Osteoblast (primary cell): ENCODE measurements at regions not wholly inside any gene's neighbourhood (a gene's known extent, or its start where the extent isn't known, plus 50 kb on each side); places are given as distances from the start of the nearest gene placed in this dataset.

Experiments used
- DNase-seq: peaks from one replicate; pipeline ENCODE4 v3.0.0; 2011; ENCODE audit warnings: low spot score, mixed read lengths; ENCODE audit not compliant: insufficient read length; ENCODE audit errors: missing footprints
- H2AFZ ChIP-seq: 2 replicates; pipeline ENCODE4 v1.6.0; 2011; ENCODE audit warnings: mild to moderate bottlenecking, low read length
- H3K27ac ChIP-seq: 2 replicates; pipeline ENCODE4 v1.5.1; 2011; ENCODE audit warnings: mild to moderate bottlenecking, low read depth, low read length, moderate library complexity
- H3K27me3 ChIP-seq: 2 replicates; pipeline ENCODE4 v1.6.0; 2012; ENCODE audit warnings: mild to moderate bottlenecking, control low read depth, inconsistent platforms, low read length, moderate library complexity; ENCODE audit not compliant: insufficient read depth
- H3K36me3 ChIP-seq: 2 replicates; pipeline ENCODE4 v1.5.1; 2011; ENCODE audit warnings: mild to moderate bottlenecking, low read length, control low read depth, moderate library complexity; ENCODE audit not compliant: insufficient read depth
- H3K4me1 ChIP-seq: 2 replicates; pipeline ENCODE4 v1.5.1; 2011; ENCODE audit warnings: mild to moderate bottlenecking, low read length, control low read depth, moderate library complexity; ENCODE audit not compliant: insufficient read depth
- H3K4me2 ChIP-seq: 2 replicates; pipeline ENCODE4 v1.6.0; 2011; ENCODE audit warnings: mild to moderate bottlenecking, low read length; ENCODE audit not compliant: insufficient read depth
- H3K4me3 ChIP-seq: fragments of 200-600 bp; sonication (generic); 3 replicates; pipeline ENCODE4 v1.5.1; 2012; ENCODE audit warnings: mild to moderate bottlenecking, low read length, inconsistent platforms; ENCODE audit not compliant: insufficient read depth
- H3K79me2 ChIP-seq: 2 replicates; pipeline ENCODE4 v1.6.0; 2012; ENCODE audit warnings: mild to moderate bottlenecking, low read length, control low read depth, inconsistent platforms; ENCODE audit not compliant: insufficient read depth
- H3K9me3 ChIP-seq: 2 replicates; pipeline ENCODE4 v1.5.1; 2011; ENCODE audit warnings: low read depth, low read length, control low read depth
- H4K20me1 ChIP-seq: 2 replicates; pipeline ENCODE4 v1.6.0; 2012; ENCODE audit warnings: mild to moderate bottlenecking, low read length, control low read depth; ENCODE audit not compliant: insufficient read depth
- TF ChIP-seq, protein P1 (sequence below): IDR thresholded peaks from 2 replicates; pipeline ENCODE4 v1.5.1; 2011; ENCODE audit warnings: mild to moderate bottlenecking, low read depth, low read length, moderate library complexity; ENCODE audit errors: extremely low read depth

DNA sequence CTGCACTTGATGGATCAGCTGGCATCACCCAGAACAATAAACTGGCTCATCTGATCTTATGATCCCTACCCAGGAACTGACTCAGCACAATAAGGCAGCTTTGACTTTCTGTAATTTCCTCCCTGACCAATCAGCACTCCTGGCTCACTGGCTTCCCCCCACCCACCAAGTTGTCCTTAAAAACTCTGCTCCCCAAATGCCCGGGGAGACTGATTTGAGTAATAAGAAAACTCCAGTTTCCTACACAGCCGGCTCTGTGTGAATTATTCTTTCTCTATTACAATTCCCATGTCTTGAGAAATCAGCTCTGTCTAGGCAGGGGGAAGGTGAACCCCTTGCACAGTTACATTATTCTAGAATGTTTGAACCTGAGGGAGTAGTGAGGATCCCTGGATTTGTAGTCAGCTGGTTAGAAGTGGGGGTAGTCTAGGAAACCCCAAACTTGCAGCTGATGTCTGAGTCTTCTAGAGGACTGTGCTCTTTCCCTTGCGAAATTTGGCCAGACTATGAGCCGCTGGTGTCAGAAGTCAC, 111.7 kb upstream of the NEK6 start:
- H3K4me1 ChIP-seq = peaks cover 16% of the 10 kb centered on the region
- no peak overlapping the region for H3K4me2 ChIP-seq
- no peaks in the 10 kb centered on the region for H3K79me2 ChIP-seq
- no peak overlapping the region for H3K27ac ChIP-seq
- no peak overlapping the region for H3K4me3 ChIP-seq
- H3K27me3 ChIP-seq = peaks cover 6% of the 10 kb centered on the region
- no peaks in the 10 kb centered on the region for H4K20me1 ChIP-seq
- H3K9me3 ChIP-seq = no peaks in the 10 kb centered on the region
- no peak for DNase-seq
- TF ChIP-seq, protein P1, sequence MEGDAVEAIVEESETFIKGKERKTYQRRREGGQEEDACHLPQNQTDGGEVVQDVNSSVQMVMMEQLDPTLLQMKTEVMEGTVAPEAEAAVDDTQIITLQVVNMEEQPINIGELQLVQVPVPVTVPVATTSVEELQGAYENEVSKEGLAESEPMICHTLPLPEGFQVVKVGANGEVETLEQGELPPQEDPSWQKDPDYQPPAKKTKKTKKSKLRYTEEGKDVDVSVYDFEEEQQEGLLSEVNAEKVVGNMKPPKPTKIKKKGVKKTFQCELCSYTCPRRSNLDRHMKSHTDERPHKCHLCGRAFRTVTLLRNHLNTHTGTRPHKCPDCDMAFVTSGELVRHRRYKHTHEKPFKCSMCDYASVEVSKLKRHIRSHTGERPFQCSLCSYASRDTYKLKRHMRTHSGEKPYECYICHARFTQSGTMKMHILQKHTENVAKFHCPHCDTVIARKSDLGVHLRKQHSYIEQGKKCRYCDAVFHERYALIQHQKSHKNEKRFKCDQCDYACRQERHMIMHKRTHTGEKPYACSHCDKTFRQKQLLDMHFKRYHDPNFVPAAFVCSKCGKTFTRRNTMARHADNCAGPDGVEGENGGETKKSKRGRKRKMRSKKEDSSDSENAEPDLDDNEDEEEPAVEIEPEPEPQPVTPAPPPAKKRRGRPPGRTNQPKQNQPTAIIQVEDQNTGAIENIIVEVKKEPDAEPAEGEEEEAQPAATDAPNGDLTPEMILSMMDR = no peak
- no peak overlapping the region for H2AFZ ChIP-seq
- no peaks in the 10 kb centered on the region for H3K36me3 ChIP-seq

DNA sequence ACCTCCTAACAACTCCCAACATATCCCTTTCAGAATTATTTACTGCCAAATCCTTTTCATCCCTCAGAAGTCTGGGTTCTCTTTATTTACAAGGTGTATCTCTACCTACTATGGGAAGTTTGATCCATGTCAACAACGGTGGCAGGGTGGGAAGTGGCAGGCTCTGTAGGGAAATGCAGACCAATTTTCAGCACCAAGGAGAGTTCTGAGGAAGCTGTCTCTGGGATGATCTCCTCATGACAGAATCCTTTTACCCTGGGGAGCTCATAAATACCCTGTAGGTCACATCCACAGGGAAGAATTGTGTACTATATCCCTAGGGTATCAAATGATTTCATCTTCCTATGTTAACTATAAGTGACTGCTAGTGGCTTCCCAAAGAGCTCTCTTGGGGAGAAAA, 107.8 kb upstream of the NEK6 start:
- TF ChIP-seq, protein P1 = no peak
- Histone ChIP-seq H3K27me3 (peaks cover 27% of the 10 kb centered on the region), H3K79me2 (no peaks in the 10 kb centered on the region), H3K36me3 (no peaks in the 10 kb centered on the region), H2AFZ (no peak overlapping the region), H3K4me3 (no peak overlapping the region), H3K9me3 (no peaks in the 10 kb centered on the region), H4K20me1 (no peaks in the 10 kb centered on the region), H3K27ac (no peak overlapping the region), H3K4me2 (no peak overlapping the region), H3K4me1 (no peaks in the 10 kb centered on the region)
- peak; percentile 86 for DNase-seq

DNA sequence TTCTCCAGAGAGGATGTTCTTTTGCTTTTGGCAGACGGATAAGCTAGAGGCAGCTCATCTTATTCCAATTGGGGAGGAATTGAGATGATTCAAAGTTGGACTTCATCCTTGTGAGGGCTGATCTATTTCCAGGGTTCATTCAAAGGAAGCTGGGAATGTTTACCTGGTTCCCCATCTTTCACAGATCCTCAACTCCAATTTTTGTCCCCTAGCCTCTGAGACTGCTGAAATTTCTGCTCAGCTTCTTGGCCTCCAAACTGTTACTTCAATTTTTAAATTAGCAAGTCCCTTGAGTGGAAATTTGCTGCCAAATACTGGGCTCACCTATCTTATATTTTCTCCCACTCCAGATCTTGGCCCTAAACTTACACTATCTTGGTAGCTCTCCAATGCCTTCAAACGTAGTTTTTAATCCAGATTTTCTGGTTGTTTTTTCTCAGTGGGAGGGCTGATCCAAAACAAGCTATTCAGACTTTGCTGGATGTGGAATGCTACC, 93.9 kb upstream of the NEK6 start:
- TF ChIP-seq, protein P1 = no peak
- H3K27ac ChIP-seq = no peak overlapping the region
- H2AFZ ChIP-seq = no peak overlapping the region
- no peaks in the 10 kb centered on the region for H3K79me2 ChIP-seq
- no peak for DNase-seq
- H3K4me2 ChIP-seq = no peak overlapping the region
- H3K9me3 ChIP-seq = no peaks in the 10 kb centered on the region
- H3K36me3 ChIP-seq = no peaks in the 10 kb centered on the region
- peaks cover 33% of the 10 kb centered on the region for H3K27me3 ChIP-seq
- H4K20me1 ChIP-seq = no peaks in the 10 kb centered on the region
- H3K4me1 ChIP-seq = no peaks in the 10 kb centered on the region
- H3K4me3 ChIP-seq = no peak overlapping the region

DNA sequence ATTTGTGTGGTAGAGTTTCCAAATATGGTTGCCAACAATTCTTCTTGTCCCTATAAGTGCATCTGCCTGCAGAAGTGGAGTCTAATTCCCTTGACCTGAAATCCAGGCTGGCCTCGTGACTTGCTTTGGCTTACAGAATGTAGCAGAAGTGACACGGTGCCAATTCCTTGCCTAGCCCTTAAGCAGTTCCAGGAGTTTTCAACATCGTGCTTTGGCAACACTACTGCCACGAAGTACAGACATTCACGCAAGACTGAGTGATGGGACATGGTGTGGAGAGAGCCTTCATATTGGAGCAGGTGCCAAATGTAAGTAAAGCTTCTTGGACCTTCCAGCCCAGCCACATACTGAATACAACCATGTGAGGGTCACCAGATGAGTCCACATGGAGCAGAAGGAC, 92.9 kb upstream of the NEK6 start:
- H3K9me3 ChIP-seq = no peaks in the 10 kb centered on the region
- no peaks in the 10 kb centered on the region for H3K4me1 ChIP-seq
- DNase-seq = no peak
- H3K79me2 ChIP-seq = no peaks in the 10 kb centered on the region
- H3K4me2 ChIP-seq = no peak overlapping the region
- H3K27me3 ChIP-seq = peaks cover 40% of the 10 kb centered on the region
- TF ChIP-seq, protein P1 = no peak
- no peak overlapping the region for H3K27ac ChIP-seq
- no peaks in the 10 kb centered on the region for H4K20me1 ChIP-seq
- no peaks in the 10 kb centered on the region for H3K36me3 ChIP-seq
- H2AFZ ChIP-seq = no peak overlapping the region
- no peak overlapping the region for H3K4me3 ChIP-seq
